ENCODE measurements at regions not wholly inside any gene's neighbourhood (a gene's known extent, or its start where the extent isn't known, plus 50 kb on each side); places are given as distances from the start of the nearest gene placed in this dataset.
"Not testable (repeated sequence)": the region's sequence is repeated elsewhere in the genome, so short reads cannot be mapped to it uniquely, and the experiment has no call there.

DNA sequence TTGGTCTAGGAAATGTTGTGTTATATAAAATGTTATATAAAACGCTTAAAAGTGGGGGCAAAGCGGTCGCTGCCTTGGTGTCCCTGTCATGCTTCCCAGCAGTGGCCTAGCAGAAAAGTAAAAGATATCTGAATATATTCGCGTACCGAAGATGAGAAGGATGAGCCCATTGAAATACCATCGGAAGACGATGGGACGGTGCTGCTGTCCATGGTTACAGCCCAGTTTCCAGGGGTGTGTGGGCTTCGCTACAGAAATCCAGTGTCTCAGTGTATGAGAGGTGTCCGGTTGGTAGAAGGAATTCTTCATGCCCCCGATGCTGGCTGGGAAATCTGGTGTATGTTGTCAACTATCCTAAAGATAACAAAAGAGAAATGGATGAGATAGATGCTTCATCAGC is 110.9 kb upstream of the DIAPH3 start:
- ATAC-seq: no peak
- no peak for TF ChIP-seq CSDC2 (CRISPR knock-in tag; IDR thresholded peaks at IDR 0.05)
- TF ChIP-seq, protein P1, sequence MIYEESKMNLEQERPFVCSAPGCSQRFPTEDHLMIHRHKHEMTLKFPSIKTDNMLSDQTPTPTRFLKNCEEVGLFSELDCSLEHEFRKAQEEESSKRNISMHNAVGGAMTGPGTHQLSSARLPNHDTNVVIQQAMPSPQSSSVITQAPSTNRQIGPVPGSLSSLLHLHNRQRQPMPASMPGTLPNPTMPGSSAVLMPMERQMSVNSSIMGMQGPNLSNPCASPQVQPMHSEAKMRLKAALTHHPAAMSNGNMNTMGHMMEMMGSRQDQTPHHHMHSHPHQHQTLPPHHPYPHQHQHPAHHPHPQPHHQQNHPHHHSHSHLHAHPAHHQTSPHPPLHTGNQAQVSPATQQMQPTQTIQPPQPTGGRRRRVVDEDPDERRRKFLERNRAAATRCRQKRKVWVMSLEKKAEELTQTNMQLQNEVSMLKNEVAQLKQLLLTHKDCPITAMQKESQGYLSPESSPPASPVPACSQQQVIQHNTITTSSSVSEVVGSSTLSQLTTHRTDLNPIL (CRISPR knock-in tag; IDR thresholded peaks at IDR 0.05; ENCODE audit: low read depth): no peak
- no peak for TF ChIP-seq RARB (CRISPR knock-in tag; IDR thresholded peaks at IDR 0.05)
- TF ChIP-seq GLIS3 (CRISPR knock-in tag; IDR thresholded peaks at IDR 0.05): no peak
- TF ChIP-seq, protein P2, sequence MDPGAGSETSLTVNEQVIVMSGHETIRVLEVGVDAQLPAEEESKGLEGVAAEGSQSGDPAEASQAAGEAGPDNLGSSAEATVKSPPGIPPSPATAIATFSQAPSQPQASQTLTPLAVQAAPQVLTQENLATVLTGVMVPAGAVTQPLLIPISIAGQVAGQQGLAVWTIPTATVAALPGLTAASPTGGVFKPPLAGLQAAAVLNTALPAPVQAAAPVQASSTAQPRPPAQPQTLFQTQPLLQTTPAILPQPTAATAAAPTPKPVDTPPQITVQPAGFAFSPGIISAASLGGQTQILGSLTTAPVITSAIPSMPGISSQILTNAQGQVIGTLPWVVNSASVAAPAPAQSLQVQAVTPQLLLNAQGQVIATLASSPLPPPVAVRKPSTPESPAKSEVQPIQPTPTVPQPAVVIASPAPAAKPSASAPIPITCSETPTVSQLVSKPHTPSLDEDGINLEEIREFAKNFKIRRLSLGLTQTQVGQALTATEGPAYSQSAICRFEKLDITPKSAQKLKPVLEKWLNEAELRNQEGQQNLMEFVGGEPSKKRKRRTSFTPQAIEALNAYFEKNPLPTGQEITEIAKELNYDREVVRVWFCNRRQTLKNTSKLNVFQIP (CRISPR knock-in tag; IDR thresholded peaks at IDR 0.05; ENCODE audit: borderline replicate concordance, low read depth): no peak
- no peak for TF ChIP-seq OSR1 (CRISPR knock-in tag; IDR thresholded peaks at IDR 0.05)
- TF ChIP-seq ISL1 (CRISPR knock-in tag; IDR thresholded peaks at IDR 0.05): no peak
- no peak for TF ChIP-seq PPARA (CRISPR knock-in tag; IDR thresholded peaks at IDR 0.05; ENCODE audit: borderline replicate concordance)
- TF ChIP-seq TOX (CRISPR knock-in tag; IDR thresholded peaks at IDR 0.05; ENCODE audit: borderline replicate concordance): no peak
- TF ChIP-seq TCF4 (CRISPR knock-in tag; IDR thresholded peaks at IDR 0.05; ENCODE audit: borderline replicate concordance): no peak
- no peak for TF ChIP-seq ZFP3 (CRISPR knock-in tag; IDR thresholded peaks at IDR 0.05)
- TF ChIP-seq ZC3H10 (CRISPR knock-in tag; IDR thresholded peaks at IDR 0.05): no peak
- TF ChIP-seq ZFP30 (CRISPR knock-in tag; IDR thresholded peaks at IDR 0.05): no peak
- no peak for TF ChIP-seq ZNF8 (CRISPR knock-in tag; IDR thresholded peaks at IDR 0.05)
- no peak for TF ChIP-seq ZNF70 (CRISPR knock-in tag; IDR thresholded peaks at IDR 0.05)
- TF ChIP-seq, protein P3, sequence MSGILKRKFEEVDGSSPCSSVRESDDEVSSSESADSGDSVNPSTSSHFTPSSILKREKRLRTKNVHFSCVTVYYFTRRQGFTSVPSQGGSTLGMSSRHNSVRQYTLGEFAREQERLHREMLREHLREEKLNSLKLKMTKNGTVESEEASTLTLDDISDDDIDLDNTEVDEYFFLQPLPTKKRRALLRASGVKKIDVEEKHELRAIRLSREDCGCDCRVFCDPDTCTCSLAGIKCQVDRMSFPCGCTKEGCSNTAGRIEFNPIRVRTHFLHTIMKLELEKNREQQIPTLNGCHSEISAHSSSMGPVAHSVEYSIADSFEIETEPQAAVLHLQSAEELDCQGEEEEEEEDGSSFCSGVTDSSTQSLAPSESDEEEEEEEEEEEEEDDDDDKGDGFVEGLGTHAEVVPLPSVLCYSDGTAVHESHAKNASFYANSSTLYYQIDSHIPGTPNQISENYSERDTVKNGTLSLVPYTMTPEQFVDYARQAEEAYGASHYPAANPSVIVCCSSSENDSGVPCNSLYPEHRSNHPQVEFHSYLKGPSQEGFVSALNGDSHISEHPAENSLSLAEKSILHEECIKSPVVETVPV (CRISPR knock-in tag; IDR thresholded peaks at IDR 0.05): no peak
- no peak for TF ChIP-seq SNAI2 (CRISPR knock-in tag; IDR thresholded peaks at IDR 0.05)

DNA sequence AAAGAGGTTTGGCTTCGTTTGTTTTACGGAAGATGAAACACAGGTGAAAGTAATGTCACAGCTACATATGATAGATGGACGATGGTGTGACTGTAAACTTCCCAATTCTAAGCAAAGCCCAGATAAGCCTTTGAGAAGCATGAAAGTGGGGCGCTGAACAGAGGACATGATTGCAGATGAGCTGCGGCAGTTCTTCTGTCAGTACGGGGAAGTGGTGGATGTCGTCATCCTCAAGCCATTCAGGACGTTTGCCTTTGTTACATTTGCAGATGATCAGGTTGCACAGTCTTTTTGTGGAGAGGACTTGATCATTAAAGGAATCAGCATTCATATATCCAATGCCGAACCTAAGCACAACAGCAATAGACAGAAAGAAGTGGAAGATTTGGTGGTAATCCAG is 111.5 kb upstream of the DIAPH3 start:
- TF ChIP-seq ZNF70 (CRISPR knock-in tag; IDR thresholded peaks at IDR 0.05): no peak
- no peak for TF ChIP-seq ZNF565 (CRISPR knock-in tag; conservative IDR thresholded peaks at IDR 0.05; ENCODE audit: low read depth)
- no peak for TF ChIP-seq ZFP30 (CRISPR knock-in tag; IDR thresholded peaks at IDR 0.05)
- no peak for TF ChIP-seq CSDC2 (CRISPR knock-in tag; IDR thresholded peaks at IDR 0.05)
- TF ChIP-seq, protein P1 (CRISPR knock-in tag; IDR thresholded peaks at IDR 0.05; ENCODE audit: low read depth): no peak
- no peak for TF ChIP-seq RARB (CRISPR knock-in tag; IDR thresholded peaks at IDR 0.05)
- TF ChIP-seq, protein P3 (CRISPR knock-in tag; IDR thresholded peaks at IDR 0.05): no peak
- TF ChIP-seq, protein P2 (CRISPR knock-in tag; IDR thresholded peaks at IDR 0.05; ENCODE audit: borderline replicate concordance, low read depth): no peak
- no peak for TF ChIP-seq GLIS3 (CRISPR knock-in tag; IDR thresholded peaks at IDR 0.05)
- TF ChIP-seq ESRRG (CRISPR knock-in tag; IDR thresholded peaks at IDR 0.05): no peak
- TF ChIP-seq ISL1 (CRISPR knock-in tag; IDR thresholded peaks at IDR 0.05): no peak
- no peak for TF ChIP-seq ZFP3 (CRISPR knock-in tag; IDR thresholded peaks at IDR 0.05)
- no peak for TF ChIP-seq SNAI2 (CRISPR knock-in tag; IDR thresholded peaks at IDR 0.05)
- TF ChIP-seq TCF4 (CRISPR knock-in tag; IDR thresholded peaks at IDR 0.05; ENCODE audit: borderline replicate concordance): no peak
- ATAC-seq: no peak

DNA sequence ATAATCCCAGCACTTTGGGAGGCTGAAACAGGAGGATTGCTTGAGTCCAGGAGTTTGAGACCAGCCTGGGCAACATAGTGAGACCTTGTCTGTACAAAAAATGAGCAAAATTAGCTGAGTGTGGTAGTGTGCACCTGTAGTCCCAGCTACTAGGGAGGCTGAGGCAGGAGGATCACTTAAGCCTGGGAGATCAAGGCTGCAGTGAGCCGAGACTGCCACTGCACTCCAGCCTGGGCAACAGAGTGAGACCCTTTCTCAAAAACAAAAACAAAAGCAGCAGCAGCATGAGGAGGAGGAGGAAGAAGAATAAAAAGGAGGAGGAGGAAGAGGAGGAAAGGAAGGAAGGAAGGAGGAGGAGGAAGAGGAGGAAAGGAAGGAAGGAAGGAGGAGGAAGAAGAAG is 116.5 kb upstream of the TDRD3 start:
- ATAC-seq: not testable (repeated sequence)

DNA sequence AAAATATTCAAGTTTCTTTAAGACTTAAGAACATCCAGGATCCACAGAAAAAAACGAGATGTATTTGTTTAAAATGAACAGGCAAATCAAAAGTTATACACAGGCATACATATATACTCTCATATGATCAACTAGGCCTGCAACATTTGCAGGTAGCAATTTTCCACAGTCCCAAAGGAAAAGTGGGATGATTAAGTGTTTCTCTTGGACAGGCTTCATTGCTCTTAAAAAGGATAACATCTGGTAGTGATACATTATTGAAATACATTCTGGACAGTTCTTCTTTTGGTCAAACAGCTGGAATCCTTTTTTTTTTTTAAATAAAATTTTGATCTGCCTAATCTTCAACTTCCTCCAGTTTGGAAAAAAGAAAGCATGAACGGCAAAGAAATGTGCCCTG is 114.8 kb upstream of the TDRD3 start:
- ATAC-seq: no peak
- no peak for TF ChIP-seq SNAI2 (CRISPR knock-in tag; IDR thresholded peaks at IDR 0.05)
- no peak for TF ChIP-seq ZFP3 (CRISPR knock-in tag; IDR thresholded peaks at IDR 0.05)
- TF ChIP-seq, protein P4, sequence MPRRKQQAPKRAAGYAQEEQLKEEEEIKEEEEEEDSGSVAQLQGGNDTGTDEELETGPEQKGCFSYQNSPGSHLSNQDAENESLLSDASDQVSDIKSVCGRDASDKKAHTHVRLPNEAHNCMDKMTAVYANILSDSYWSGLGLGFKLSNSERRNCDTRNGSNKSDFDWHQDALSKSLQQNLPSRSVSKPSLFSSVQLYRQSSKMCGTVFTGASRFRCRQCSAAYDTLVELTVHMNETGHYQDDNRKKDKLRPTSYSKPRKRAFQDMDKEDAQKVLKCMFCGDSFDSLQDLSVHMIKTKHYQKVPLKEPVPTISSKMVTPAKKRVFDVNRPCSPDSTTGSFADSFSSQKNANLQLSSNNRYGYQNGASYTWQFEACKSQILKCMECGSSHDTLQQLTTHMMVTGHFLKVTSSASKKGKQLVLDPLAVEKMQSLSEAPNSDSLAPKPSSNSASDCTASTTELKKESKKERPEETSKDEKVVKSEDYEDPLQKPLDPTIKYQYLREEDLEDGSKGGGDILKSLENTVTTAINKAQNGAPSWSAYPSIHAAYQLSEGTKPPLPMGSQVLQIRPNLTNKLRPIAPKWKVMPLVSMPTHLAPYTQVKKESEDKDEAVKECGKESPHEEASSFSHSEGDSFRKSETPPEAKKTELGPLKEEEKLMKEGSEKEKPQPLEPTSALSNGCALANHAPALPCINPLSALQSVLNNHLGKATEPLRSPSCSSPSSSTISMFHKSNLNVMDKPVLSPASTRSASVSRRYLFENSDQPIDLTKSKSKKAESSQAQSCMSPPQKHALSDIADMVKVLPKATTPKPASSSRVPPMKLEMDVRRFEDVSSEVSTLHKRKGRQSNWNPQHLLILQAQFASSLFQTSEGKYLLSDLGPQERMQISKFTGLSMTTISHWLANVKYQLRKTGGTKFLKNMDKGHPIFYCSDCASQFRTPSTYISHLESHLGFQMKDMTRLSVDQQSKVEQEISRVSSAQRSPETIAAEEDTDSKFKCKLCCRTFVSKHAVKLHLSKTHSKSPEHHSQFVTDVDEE (CRISPR knock-in tag; IDR thresholded peaks at IDR 0.05): no peak
- no peak for TF ChIP-seq ZNF8 (CRISPR knock-in tag; IDR thresholded peaks at IDR 0.05)
- TF ChIP-seq, protein P3 (CRISPR knock-in tag; IDR thresholded peaks at IDR 0.05): no peak
- TF ChIP-seq ZNF70 (CRISPR knock-in tag; IDR thresholded peaks at IDR 0.05): no peak
